ENCODE measurements at regions not wholly inside any gene's neighbourhood (a gene's known extent, or its start where the extent isn't known, plus 50 kb on each side); places are given as distances from the start of the nearest gene placed in this dataset.

GRCh38 chr2:200131307-200131706 lies 175.2 kb upstream of the SPATS2L start:
- Histone ChIP-seq H3K4me1 (ENCODE audit: insufficient read depth) (no peaks in the 10 kb centered on the region), H3K27ac (no peak overlapping the region), H3K9me3 (no peaks in the 10 kb centered on the region), H3K36me3 (no peaks in the 10 kb centered on the region), H3K4me3 (no peak overlapping the region), H3K27me3 (no peaks in the 10 kb centered on the region)
- intact Hi-C loops (cut with DNase I) = no loop called here
- WGBS, 3 donors = 93 to 97% (median 97%) methylated on average over 3 of the region's 3 CpGs
- TF ChIP-seq CTCF (IDR thresholded peaks at IDR 0.05) = no peak
- no peak for TF ChIP-seq EP300 (IDR thresholded peaks at IDR 0.05)
- no peak for TF ChIP-seq POLR2A (IDR thresholded peaks at IDR 0.05)
- DNase-seq = no peak

- Histone ChIP-seq H3K4me3 (no peak overlapping the region), H3K27ac (no peak overlapping the region), H3K36me3 (no peaks in the 10 kb centered on the region), H3K4me1 (ENCODE audit: insufficient read depth) (peaks cover 4% of the 10 kb centered on the region), H3K27me3 (no peaks in the 10 kb centered on the region), H3K9me3 (no peaks in the 10 kb centered on the region)
- no peak for DNase-seq
- intact Hi-C loops (cut with DNase I) = no loop called here
- 86 to 91% (median 89%) methylated on average over 3 of the region's 3 CpGs for WGBS, 3 donors
- no peak for TF ChIP-seq POLR2A (IDR thresholded peaks at IDR 0.05)
- no peak for TF ChIP-seq CTCF (IDR thresholded peaks at IDR 0.05)
Observed at GRCh38 chr2:200135082-200135481, 171.4 kb upstream of the SPATS2L start.

GRCh38 chr2:200136655-200137054 lies 169.8 kb upstream of the SPATS2L start:
- Histone ChIP-seq H3K27me3 (no peaks in the 10 kb centered on the region), H3K27ac (no peak overlapping the region), H3K36me3 (no peaks in the 10 kb centered on the region), H3K4me3 (no peak overlapping the region), H3K4me1 (ENCODE audit: insufficient read depth) (peaks cover 4% of the 10 kb centered on the region), H3K9me3 (no peaks in the 10 kb centered on the region)
- DNase-seq = no peak
- intact Hi-C loops (cut with DNase I) = no loop called here
- TF ChIP-seq POLR2A (IDR thresholded peaks at IDR 0.05) (no peak), CTCF (IDR thresholded peaks at IDR 0.05) (no peak), EP300 (IDR thresholded peaks at IDR 0.05) (no peak)
- 91 to 95% (median 92%) methylated on average over 5 of the region's 5 CpGs for WGBS, 3 donors

- no peak for DNase-seq
- WGBS, 3 donors = 74 to 84% (median 78%) methylated on average over 2 of the region's 2 CpGs
- Histone ChIP-seq H3K27ac (no peak overlapping the region), H3K4me1 (ENCODE audit: insufficient read depth) (peaks cover 4% of the 10 kb centered on the region), H3K4me3 (no peak overlapping the region), H3K9me3 (no peaks in the 10 kb centered on the region), H3K27me3 (no peaks in the 10 kb centered on the region), H3K36me3 (no peaks in the 10 kb centered on the region)
- TF ChIP-seq CTCF (IDR thresholded peaks at IDR 0.05) (no peak), POLR2A (IDR thresholded peaks at IDR 0.05) (no peak), EP300 (IDR thresholded peaks at IDR 0.05) (no peak)
- intact Hi-C loops (cut with DNase I) = no loop called here
Observed at GRCh38 chr2:200137271-200137670, 169.2 kb upstream of the SPATS2L start.

- H3K4me3 ChIP-seq = no peak overlapping the region
- no peak for TF ChIP-seq POLR2A (IDR thresholded peaks at IDR 0.05)
- TF ChIP-seq EP300 (IDR thresholded peaks at IDR 0.05) = no peak
- TF ChIP-seq CTCF (IDR thresholded peaks at IDR 0.05) = no peak
Observed at GRCh38 chr2:200137691-200138090, 168.8 kb upstream of the SPATS2L start.

More at GRCh38 chr2:200137691-200138090, 168.8 kb upstream of the SPATS2L start:
- intact Hi-C loops (cut with DNase I) = no loop called here
- no peak for DNase-seq
- Histone ChIP-seq H3K36me3 (no peaks in the 10 kb centered on the region), H3K27ac (peak overlapping the region in 1 of 2 donors; percentile 20), H3K27me3 (no peaks in the 10 kb centered on the region), H3K9me3 (no peaks in the 10 kb centered on the region), H3K4me1 (ENCODE audit: insufficient read depth) (peaks cover 4% of the 10 kb centered on the region)
- 94 to 100% (median 95%) methylated on average over 1 of the region's 1 CpG for WGBS, 3 donors
